Fibroblast of lung (primary cell): ENCODE measurements at regions not wholly inside any gene's neighbourhood (a gene's known extent, or its start where the extent isn't known, plus 50 kb on each side); places are given as distances from the start of the nearest gene placed in this dataset.

Experiments used
- DNase-seq, 2 donors: peaks; one replicate each; pipeline versions ENCODE4 v3.0.0 to v3.0.0-alpha.2; 2010; ENCODE audit warnings: low read depth in 2 of 2
- H2AFZ ChIP-seq: 2 replicates; pipeline ENCODE4 v1.5.1; 2012; ENCODE audit warnings: low read length, control low read depth, inconsistent platforms
- H3K27ac ChIP-seq: 2 replicates; pipeline ENCODE4 v1.5.1; 2011; ENCODE audit warnings: low read length, control low read depth; ENCODE audit not compliant: insufficient read depth
- H3K27me3 ChIP-seq: 2 replicates; pipeline ENCODE4 v1.5.1; 2011; ENCODE audit warnings: mild to moderate bottlenecking, low read length; ENCODE audit not compliant: control insufficient read depth, insufficient read depth
- H3K36me3 ChIP-seq: 2 replicates; pipeline ENCODE4 v1.5.1; 2011; ENCODE audit warnings: low read length; ENCODE audit not compliant: control insufficient read depth, insufficient read depth
- H3K4me1 ChIP-seq: 2 replicates; pipeline ENCODE4 v1.5.1; 2011; ENCODE audit warnings: low read length; ENCODE audit not compliant: control insufficient read depth, insufficient read depth; ENCODE audit errors: extremely low read depth
- H3K4me2 ChIP-seq: 2 replicates; pipeline ENCODE4 v1.5.1; 2011; ENCODE audit warnings: low read length, control low read depth; ENCODE audit not compliant: insufficient read depth; ENCODE audit errors: extremely low read depth
- H3K4me3 ChIP-seq, 4 experiments: fragments of 200-600 bp in 1 of 4; sonication (generic) in 1 of 4; replicated peaks in 1 of 4; 2 replicates each; pipeline ENCODE4 v1.5.1; 2011 to 2016; ENCODE audit warnings: low read length in 4 of 4, low read depth in 3 of 4, mild to moderate bottlenecking in 3 of 4, control low read depth in 2 of 4, inconsistent platforms in 1 of 4, mixed read lengths in 1 of 4; ENCODE audit not compliant: insufficient read depth in 1 of 4; ENCODE audit errors: control extremely low read depth in 1 of 4
- H3K79me2 ChIP-seq: 2 replicates; pipeline ENCODE4 v1.5.1; 2012; ENCODE audit warnings: mild to moderate bottlenecking, low read length, inconsistent platforms; ENCODE audit not compliant: control insufficient read depth, insufficient read depth
- H3K9ac ChIP-seq: 2 replicates; pipeline ENCODE4 v1.5.1; 2011; ENCODE audit warnings: mild to moderate bottlenecking, low read length, control low read depth; ENCODE audit not compliant: insufficient read depth
- H3K9me3 ChIP-seq: 2 replicates; pipeline ENCODE4 v1.5.1; 2012; ENCODE audit warnings: low read depth, low read length; ENCODE audit not compliant: control insufficient read depth, insufficient read depth
- H4K20me1 ChIP-seq: 2 replicates; pipeline ENCODE4 v1.5.1; 2011; ENCODE audit warnings: low read length; ENCODE audit not compliant: control insufficient read depth, insufficient read depth; ENCODE audit errors: extremely low read depth
- CTCF ChIP-seq, 2 donors: IDR thresholded peaks in 1 of 2; conservative IDR thresholded peaks in 1 of 2; 1 replicate in 1 of 2; 2 replicates in 1 of 2; pipeline ENCODE4 v1.5.1; 2011 to 2012; ENCODE audit warnings: low read length in 2 of 2, control low read depth in 1 of 2, inconsistent platforms in 1 of 2, low read depth in 1 of 2, mild to moderate bottlenecking in 1 of 2
- EZH2 ChIP-seq: IDR thresholded peaks from 2 replicates; pipeline ENCODE4 v1.5.1; 2012; ENCODE audit warnings: low read length, control low read depth, mild to moderate bottlenecking; ENCODE audit errors: missing control alignments

GRCh38 chr18:71727909-71728308, 816.2 kb downstream of the CBLN2 start:
- no peaks in the 10 kb centered on the region for H4K20me1 ChIP-seq
- H3K79me2 ChIP-seq = no peaks in the 10 kb centered on the region
- H3K36me3 ChIP-seq = no peaks in the 10 kb centered on the region
- no peaks in the 10 kb centered on the region for H3K27me3 ChIP-seq
- no peak for TF ChIP-seq CTCF (conservative IDR thresholded peaks at IDR 0.05 in 1 of 2, IDR thresholded peaks at IDR 0.05 in 1 of 2; ENCODE audit: low read depth in 1 of 2, low read length in 2 of 2)
- no peak for TF ChIP-seq EZH2
- no peak overlapping the region for H3K4me3 ChIP-seq
- no peak overlapping the region for H2AFZ ChIP-seq
- H3K9me3 ChIP-seq = no peaks in the 10 kb centered on the region
- H3K9ac ChIP-seq = no peak overlapping the region
- H3K4me2 ChIP-seq = no peak overlapping the region
- H3K27ac ChIP-seq = no peak overlapping the region
- H3K4me1 ChIP-seq = no peaks in the 10 kb centered on the region
- DNase-seq = no peak

GRCh38 chr18:71725256-71725655, 818.9 kb downstream of the CBLN2 start:
- no peaks in the 10 kb centered on the region for H3K79me2 ChIP-seq
- no peaks in the 10 kb centered on the region for H3K4me1 ChIP-seq
- no peaks in the 10 kb centered on the region for H3K36me3 ChIP-seq
- no peak overlapping the region for H3K4me2 ChIP-seq
- no peak overlapping the region for H3K4me3 ChIP-seq
- no peaks in the 10 kb centered on the region for H3K27me3 ChIP-seq
- H3K9ac ChIP-seq = no peak overlapping the region
- TF ChIP-seq CTCF (conservative IDR thresholded peaks at IDR 0.05 in 1 of 2, IDR thresholded peaks at IDR 0.05 in 1 of 2; ENCODE audit: low read depth in 1 of 2, low read length in 2 of 2) = no peak
- no peak overlapping the region for H3K27ac ChIP-seq
- no peaks in the 10 kb centered on the region for H3K9me3 ChIP-seq
- H2AFZ ChIP-seq = no peak overlapping the region
- no peaks in the 10 kb centered on the region for H4K20me1 ChIP-seq
- DNase-seq = peak in 1 of 2 donors; percentile 13

GRCh38 chr18:71707985-71708500, 836.1 kb downstream of the CBLN2 start:
- Histone ChIP-seq H3K9me3 (no peaks in the 10 kb centered on the region), H3K36me3 (no peaks in the 10 kb centered on the region), H3K79me2 (no peaks in the 10 kb centered on the region), H3K27me3 (no peaks in the 10 kb centered on the region), H3K27ac (no peak overlapping the region), H4K20me1 (no peaks in the 10 kb centered on the region), H3K4me1 (no peaks in the 10 kb centered on the region), H3K4me3 (no peak overlapping the region), H2AFZ (no peak overlapping the region), H3K4me2 (no peak overlapping the region), H3K9ac (no peak overlapping the region)
- TF ChIP-seq EZH2 (no peak), CTCF (conservative IDR thresholded peaks at IDR 0.05 in 1 of 2, IDR thresholded peaks at IDR 0.05 in 1 of 2; ENCODE audit: low read depth in 1 of 2, low read length in 2 of 2) (no peak)
- DNase-seq = peak in 1 of 2 donors; percentile 3
